NCI-H2029 treated with DMSO at 0.1 percent for 48 hours (cell line): ENCODE measurements at regions not wholly inside any gene's neighbourhood (a gene's known extent, or its start where the extent isn't known, plus 50 kb on each side); places are given as distances from the start of the nearest gene placed in this dataset.
"Not testable (repeated sequence)": the region's sequence is repeated elsewhere in the genome, so short reads cannot be mapped to it uniquely, and the experiment has no call there.

Source experiments
- DNase-seq: peaks from one replicate; lab custom pipeline; 2025; lab: John Stamatoyannopoulos, UW

DNA sequence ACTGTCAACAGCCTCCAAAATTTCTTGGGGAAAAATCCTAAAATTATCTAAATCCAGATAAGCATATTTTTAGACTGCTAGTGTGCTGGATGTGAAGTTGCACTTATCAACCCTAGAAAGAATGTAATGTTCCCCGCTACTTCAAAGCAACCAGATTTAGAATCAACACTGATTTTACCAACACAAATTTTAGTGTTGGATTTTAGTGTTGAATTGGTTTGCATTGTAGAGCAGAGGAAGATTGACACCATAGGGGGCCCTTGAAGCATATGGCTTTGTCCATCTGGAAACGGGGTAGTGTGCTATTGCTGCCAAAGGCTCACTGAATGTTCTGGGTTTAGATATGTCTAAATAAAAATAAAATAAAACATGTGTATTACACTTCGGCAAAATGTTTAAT is 126.3 kb upstream of the EMCN start:
- DNase-seq = no peak

DNA sequence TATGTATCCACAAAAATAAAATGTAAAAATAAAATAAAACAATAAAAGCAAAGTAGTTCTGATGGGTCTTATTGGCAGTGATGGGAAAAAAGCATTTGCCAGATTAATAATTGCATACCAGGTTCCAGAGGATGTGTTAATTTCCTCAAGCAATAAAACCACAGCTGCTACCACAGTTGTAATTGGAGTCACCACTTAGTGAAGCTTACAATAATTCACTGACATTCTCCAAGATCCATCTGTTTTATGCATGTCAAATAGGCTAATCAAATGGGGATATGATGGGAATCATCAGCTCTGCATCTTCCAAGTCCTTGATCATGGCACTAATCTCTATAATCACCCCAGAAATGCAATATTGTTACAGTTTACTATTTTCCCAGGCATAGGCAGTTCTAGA is 123.5 kb upstream of the EMCN start:
- DNase-seq = no peak

DNA sequence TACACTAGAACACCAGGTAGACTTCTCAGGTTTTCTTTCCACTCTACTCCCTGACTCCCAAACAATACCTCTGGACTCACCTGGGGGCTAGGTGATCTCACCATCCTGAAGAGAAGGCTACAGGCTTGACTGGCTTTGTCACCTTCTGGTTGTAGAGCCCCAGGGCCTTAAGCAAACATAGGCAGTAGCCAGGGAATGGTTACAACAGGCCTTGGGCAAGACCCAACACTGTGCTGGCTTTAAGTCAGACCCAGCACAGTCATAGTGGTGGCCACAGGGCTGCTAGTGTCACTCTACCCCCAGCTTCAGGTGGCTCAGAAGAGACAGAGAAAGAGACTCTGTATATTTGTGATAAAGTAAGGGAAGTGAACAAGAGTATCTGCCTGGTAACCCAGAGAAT is 118.1 kb upstream of the EMCN start:
- DNase-seq = peak; percentile 4

DNA sequence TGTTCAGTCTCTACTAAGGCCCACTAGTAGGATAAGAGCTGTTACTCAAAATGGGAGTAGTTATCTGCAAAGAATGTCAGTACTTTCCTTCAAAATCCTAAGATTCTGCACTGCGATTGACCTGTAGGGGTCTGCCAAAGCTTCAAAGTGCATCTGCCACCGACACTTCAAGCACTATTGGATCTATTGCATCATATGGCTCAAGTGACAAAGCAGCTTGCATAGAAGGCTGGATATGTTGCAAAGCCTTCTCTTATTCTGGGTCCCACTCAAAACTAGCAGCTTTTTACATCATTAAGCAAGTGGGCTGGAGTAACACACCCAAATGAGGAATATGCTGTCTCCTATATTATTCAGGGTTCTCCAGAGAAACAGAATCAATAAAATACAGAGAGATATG is 115.4 kb upstream of the EMCN start:
- DNase-seq = no peak

DNA sequence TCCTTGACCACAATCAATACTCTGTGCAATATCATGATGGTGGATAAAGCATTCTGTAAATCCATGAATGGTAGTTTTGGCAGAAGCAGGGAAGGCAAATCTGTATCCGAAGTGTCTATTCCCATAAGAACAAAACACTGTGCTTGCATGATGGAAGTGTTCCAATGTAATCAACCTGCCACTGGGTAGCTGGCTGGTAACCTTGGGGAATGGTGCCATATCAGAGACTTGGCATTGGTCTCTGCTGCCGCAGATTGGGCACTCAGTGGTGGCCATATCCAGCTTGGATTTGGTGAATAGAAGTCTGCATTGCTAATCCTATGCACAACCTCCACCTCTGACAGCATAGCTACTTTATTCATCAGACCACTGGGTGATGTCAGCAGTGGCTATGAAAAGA is 114.3 kb upstream of the EMCN start:
- DNase-seq = peak; percentile 50

- peak; percentile 53 for DNase-seq
Observed at GRCh38 chr4:100631281-100631968, 113.6 kb upstream of the EMCN start.

- DNase-seq = no peak
Observed at GRCh38 chr4:100630341-100630740, 112.5 kb upstream of the EMCN start.

DNA sequence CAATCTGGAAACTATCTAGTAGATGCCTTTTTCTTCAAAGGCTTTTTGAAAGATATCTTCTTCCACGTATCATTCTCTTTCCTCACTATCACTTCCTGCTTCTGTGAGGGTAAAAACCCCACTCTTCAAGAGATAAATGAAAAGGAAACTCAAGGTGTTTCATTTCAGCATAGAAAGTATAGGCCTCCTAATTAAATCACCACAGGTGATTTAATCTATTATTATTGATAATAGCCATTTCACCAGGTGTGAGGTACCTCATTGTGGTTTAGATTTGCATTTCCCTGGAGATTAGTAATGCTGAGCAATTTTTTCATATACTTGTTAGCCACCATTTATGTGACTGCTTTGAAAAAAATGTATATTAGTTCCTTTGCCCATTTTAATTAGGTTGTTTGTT is 92.0 kb upstream of the EMCN start:
- no peak for DNase-seq

DNA sequence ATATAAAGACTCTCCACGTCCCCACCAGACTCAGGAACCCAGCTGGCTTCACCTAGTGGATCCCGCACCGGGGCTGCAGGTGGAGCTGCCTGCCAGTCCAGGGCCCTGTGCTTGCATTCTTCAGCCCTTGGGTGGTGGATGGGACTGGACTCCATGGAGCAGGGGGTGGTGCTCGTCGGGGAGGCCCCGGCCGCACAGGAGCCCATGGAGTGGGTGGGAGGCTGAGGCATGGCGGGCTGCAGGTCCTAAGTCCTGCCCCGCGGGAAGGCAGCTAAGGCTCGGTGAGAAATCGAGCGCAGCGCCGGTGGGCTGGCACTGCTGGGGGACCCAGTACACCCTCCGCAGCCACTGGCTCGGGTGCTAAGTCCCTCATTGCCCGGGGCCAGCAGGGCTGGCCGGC is 90.8 kb upstream of the EMCN start:
- DNase-seq = not testable (repeated sequence)

DNA sequence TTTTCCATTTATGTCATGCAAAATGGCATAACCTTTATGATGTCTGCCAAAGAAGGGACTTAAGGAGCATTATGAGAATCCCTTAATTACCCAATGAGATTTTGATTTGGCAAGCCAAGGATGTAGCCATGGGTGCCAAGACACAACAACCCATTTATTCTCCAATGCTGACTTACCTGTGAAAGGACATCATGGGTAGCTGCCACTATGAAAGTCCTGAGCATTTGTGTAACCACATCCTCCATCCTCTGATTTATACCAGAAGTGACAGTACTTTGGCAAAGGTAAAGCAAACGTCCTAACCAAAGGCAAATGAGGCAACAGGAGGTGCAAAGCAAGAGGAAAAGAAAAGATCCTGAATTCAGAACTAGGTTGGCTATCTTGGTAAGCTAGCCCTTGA is 87.3 kb upstream of the EMCN start:
- peak; percentile 44 for DNase-seq

- no peak for DNase-seq
Observed at GRCh38 chr4:100593935-100594334, 76.1 kb upstream of the EMCN start.

DNA sequence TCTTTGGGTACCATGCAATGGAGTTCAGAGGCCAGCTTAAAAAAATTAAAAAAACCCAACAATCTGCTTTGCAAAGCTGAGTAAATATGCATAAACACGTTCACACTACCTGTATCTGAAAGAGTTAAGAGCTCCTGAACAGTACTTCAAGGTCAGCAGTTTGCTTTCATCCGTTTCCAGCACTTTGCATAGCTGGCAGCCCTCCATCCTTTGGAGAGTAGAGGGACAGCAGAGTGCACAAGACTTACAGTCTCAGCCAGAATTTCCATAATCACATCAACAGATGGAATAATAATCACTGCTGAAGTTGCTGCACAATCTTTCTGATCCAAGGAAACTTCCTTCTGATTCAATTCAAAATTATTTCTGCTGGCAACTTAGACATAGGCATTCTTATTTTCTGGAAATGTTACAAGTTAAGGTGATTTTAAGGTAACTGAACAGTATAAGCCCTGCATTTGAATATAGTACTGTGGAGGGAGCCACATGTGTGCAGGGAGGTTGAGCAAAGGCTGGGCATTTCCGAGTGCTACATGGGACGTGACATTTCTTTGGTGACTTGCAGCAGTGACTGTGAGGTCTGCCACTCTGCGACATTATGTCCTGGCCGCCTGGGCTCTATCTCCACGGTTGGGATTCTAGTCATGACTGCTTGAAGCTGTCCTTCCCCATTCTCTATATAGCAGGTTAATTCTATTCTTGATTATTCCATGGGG is 73.5 kb upstream of the EMCN start:
- peak; percentile 81 for DNase-seq

DNA sequence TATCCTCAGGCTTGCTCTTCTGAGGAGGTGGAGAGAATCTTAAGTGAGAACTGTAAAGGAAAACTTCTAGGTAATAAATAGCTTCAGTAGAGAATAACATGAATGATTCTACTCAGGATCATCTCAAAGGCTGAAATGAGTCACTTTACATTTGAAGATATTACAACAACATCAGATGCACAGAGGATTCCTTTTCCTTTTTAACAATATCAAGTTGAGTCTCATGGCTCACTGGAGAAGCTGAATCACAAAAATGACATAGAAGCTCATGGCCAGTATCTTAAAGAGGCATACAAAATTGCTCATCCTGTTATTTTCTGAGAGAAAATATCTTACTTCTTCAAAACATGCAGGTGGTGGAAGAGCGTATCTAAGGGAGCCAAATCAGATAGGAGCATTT is 72.5 kb upstream of the EMCN start:
- DNase-seq = no peak

GRCh38 chr4:100588076-100588475 is 70.3 kb upstream of the EMCN start:
- no peak for DNase-seq

DNA sequence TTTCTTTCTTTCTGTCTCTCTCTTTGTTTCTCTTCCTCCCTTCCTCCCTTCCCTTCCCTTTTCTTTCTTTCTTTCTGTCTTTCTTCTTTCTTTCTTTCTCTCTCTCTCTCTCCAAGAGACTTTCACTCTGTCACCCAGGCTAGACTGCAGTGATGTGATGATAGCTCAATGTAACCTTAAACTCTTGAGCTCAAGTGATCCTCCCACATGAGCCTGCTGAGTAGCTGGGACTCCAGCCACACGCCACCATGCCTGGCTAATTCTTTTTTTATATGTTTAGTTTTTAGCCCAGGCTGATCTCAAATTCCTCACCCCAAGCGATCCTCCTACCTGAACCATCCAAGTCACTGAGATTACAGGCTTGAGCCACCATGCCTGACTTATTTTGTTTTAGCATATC is 64.3 kb upstream of the EMCN start:
- DNase-seq = no peak

GRCh38 chr4:100581337-100581736 is 63.5 kb upstream of the EMCN start:
- DNase-seq = no peak

- DNase-seq = no peak
Observed at GRCh38 chr4:100576570-100576969, 58.7 kb upstream of the EMCN start.

GRCh38 chr4:100574607-100575006 is 56.8 kb upstream of the EMCN start:
- no peak for DNase-seq

GRCh38 chr4:100569196-100569595 is 51.4 kb upstream of the EMCN start:
- DNase-seq = no peak
